Neural cell (in vitro differentiated cells): ENCODE measurements at regions not wholly inside any gene's neighbourhood (a gene's known extent, or its start where the extent isn't known, plus 50 kb on each side); places are given as distances from the start of the nearest gene placed in this dataset.

ENCODE experiments used
- CTCF ChIP-seq: fragments of 450-650 bp; IDR thresholded peaks from 2 replicates; pipeline ENCODE4 v1.5.1; 2014; ENCODE audit warnings: antibody characterized with exemption, mild to moderate bottlenecking, moderate library complexity; ENCODE audit not compliant: poor library complexity, severe bottlenecking
- EP300 ChIP-seq: fragments of 450-650 bp; conservative IDR thresholded peaks from 2 replicates; pipeline ENCODE4 v1.6.1; 2014; ENCODE audit warnings: antibody characterized with exemption, mild to moderate bottlenecking, moderate library complexity; ENCODE audit not compliant: poor library complexity, severe bottlenecking
- EZH2 ChIP-seq: fragments of 200-600, 300-800 bp; shearing (Covaris generic), sonication (generic); IDR thresholded peaks from 2 replicates; pipeline ENCODE4 v1.6.1; 2014; ENCODE audit warnings: antibody characterized with exemption, low read length, borderline replicate concordance, mild to moderate bottlenecking; ENCODE audit not compliant: insufficient read depth, poor library complexity, severe bottlenecking
- MXI1 ChIP-seq: fragments of 450-650 bp; conservative IDR thresholded peaks from 2 replicates; pipeline ENCODE4 v1.6.1; 2014; ENCODE audit warnings: antibody characterized with exemption, mild to moderate bottlenecking; ENCODE audit not compliant: poor library complexity, severe bottlenecking
- POLR2AphosphoS5 ChIP-seq: IDR thresholded peaks from 2 replicates; pipeline ENCODE4 v1.6.1; 2012
- TAF1 ChIP-seq: IDR thresholded peaks from 2 replicates; pipeline ENCODE4 v1.6.1; 2012; ENCODE audit warnings: low read depth

GRCh38 chr16:87185983-87186382 is 131.2 kb downstream of the C16orf95 start:
- no peak for TF ChIP-seq CTCF
- TF ChIP-seq EZH2 = no peak
- no peak for TF ChIP-seq MXI1
- TF ChIP-seq TAF1 = no peak
- no peak for TF ChIP-seq EP300
- TF ChIP-seq POLR2AphosphoS5 = no peak
